SIG-M5 treated with dmso at 0.1 percent for 504 hours (cell line): ENCODE measurements at regions not wholly inside any gene's neighbourhood (a gene's known extent, or its start where the extent isn't known, plus 50 kb on each side); places are given as distances from the start of the nearest gene placed in this dataset.

Experiments
- DNase-seq: peaks from one replicate; lab custom pipeline; 2025; ENCODE audit not compliant: unreplicated experiment; lab: John Stamatoyannopoulos, UW

GRCh38 chr5:107218457-107219193 is 452.1 kb downstream of the EFNA5 start:
- DNase-seq = peak; percentile 74

GRCh38 chr5:107217721-107218130 is 453.0 kb downstream of the EFNA5 start:
- DNase-seq = peak; percentile 19

- no peak for DNase-seq
Observed at GRCh38 chr5:107216587-107216986, 454.1 kb downstream of the EFNA5 start.

- DNase-seq = no peak
Observed at GRCh38 chr5:107215611-107216010, 455.1 kb downstream of the EFNA5 start.

- DNase-seq = no peak
Observed at GRCh38 chr5:107213025-107213424, 457.7 kb downstream of the EFNA5 start.

- no peak for DNase-seq
Observed at GRCh38 chr5:107211630-107212029, 459.1 kb downstream of the EFNA5 start.

GRCh38 chr5:107208867-107209266 is 461.9 kb downstream of the EFNA5 start:
- no peak for DNase-seq

GRCh38 chr5:107204413-107204812 is 466.3 kb downstream of the EFNA5 start:
- DNase-seq = no peak

GRCh38 chr5:107203243-107203642 is 467.5 kb downstream of the EFNA5 start:
- no peak for DNase-seq

GRCh38 chr5:107199756-107200155 is 471.0 kb downstream of the EFNA5 start:
- DNase-seq = no peak

- no peak for DNase-seq
Observed at GRCh38 chr5:107196500-107197059, 474.2 kb downstream of the EFNA5 start.

- DNase-seq = no peak
Observed at GRCh38 chr5:107195890-107196395, 474.8 kb downstream of the EFNA5 start.

GRCh38 chr5:107184871-107185270 is 485.9 kb downstream of the EFNA5 start:
- no peak for DNase-seq

- DNase-seq = no peak
Observed at GRCh38 chr5:107184066-107184465, 486.7 kb downstream of the EFNA5 start.

- no peak for DNase-seq
Observed at GRCh38 chr5:107170620-107171019, 500.1 kb downstream of the EFNA5 start.

GRCh38 chr5:107169867-107170266 is 500.9 kb downstream of the EFNA5 start:
- no peak for DNase-seq

GRCh38 chr5:107168848-107169752 is 501.6 kb downstream of the EFNA5 start:
- no peak for DNase-seq

GRCh38 chr5:107168086-107168485 is 502.7 kb downstream of the EFNA5 start:
- no peak for DNase-seq

GRCh38 chr5:107165296-107165695 is 505.4 kb downstream of the EFNA5 start:
- no peak for DNase-seq

GRCh38 chr5:107157809-107158208 is 512.9 kb downstream of the EFNA5 start:
- no peak for DNase-seq

GRCh38 chr5:107155707-107156106 is 515.0 kb downstream of the EFNA5 start:
- DNase-seq = no peak

GRCh38 chr5:107154593-107154992 is 516.1 kb downstream of the EFNA5 start:
- DNase-seq = no peak
